ENCODE measurements at regions not wholly inside any gene's neighbourhood (a gene's known extent, or its start where the extent isn't known, plus 50 kb on each side); places are given as distances from the start of the nearest gene placed in this dataset.

DNA sequence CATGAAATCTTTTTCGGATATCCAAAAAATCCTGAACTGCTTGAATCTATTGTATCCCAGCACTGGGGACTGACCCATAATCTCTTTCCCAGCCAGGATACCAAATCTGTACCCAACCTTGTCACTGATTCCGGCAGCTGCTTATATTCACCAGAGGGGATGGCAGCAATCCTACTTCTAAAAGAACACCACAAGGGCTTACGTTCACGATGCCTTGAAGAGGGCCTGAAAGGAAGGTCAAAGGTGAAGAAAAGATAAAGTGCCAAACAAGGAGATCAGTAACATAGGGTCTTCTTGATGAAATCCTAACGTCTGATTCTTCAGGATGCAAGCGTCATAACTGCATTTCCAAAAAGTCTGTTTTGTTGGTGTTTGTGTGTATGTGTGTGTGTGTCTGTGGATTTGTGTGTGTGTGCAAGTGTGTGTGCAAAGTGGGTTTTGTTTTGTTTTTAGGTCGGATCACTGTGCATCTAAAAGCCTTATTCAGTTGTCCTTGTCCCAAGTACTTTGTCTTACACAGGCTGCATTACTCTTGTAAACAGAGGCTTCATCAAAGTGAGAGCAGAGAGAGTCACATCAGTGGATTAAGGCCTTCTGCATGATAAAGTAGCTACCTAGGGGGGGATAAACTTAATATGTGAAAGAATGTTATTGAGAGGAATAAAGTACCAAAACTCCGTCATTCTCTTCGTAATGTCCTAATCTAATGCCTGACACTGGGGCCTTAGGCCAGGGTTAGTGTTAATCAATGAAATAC lies 179.3 kb downstream of the BARHL2 start:
- POLR2A ChIA-PET = no interaction called here
- RAD21 ChIA-PET (ENCODE audit: low non-redundant PET in 1 of 2, low total read pairs in 2 of 2, uncharacterized antibody in 2 of 2, unreplicated experiment in 2 of 2) = no interaction called here
- intact Hi-C loops (cut with micrococcal nuclease) = no loop called here
- Histone ChIP-seq H3K9ac (ENCODE audit: low read length) (no peak overlapping the region), H2AFZ (ENCODE audit: low read depth, low read length, poor library complexity, severe bottlenecking) (no peak overlapping the region), H3K27me3 (ENCODE audit: insufficient read depth, low read length) (peaks cover 34% of the 10 kb centered on the region), H3K79me2 (ENCODE audit: insufficient read depth, low read length) (no peaks in the 10 kb centered on the region), H3K4me3 (replicated peaks in 1 of 2; ENCODE audit: low read depth in 1 of 2, low read length in 2 of 2) (no peak overlapping the region), H3K27ac (ENCODE audit: low read depth, low read length) (no peak overlapping the region), H3K36me3 (ENCODE audit: control insufficient read depth in 1 of 2, insufficient read depth in 2 of 2, low read length in 2 of 2) (no peaks in the 10 kb centered on the region), H3K9me2 (ENCODE audit: insufficient read depth) (no peaks in the 10 kb centered on the region), H3K4me1 (ENCODE audit: control insufficient read depth in 1 of 2, insufficient read depth in 2 of 2, low read length in 2 of 2) (no peaks in the 10 kb centered on the region), H3K4me2 (ENCODE audit: low read length) (no peak overlapping the region), H4K20me1 (ENCODE audit: insufficient read depth) (no peaks in the 10 kb centered on the region), H3K9me3 (ENCODE audit: control insufficient read depth in 1 of 2, insufficient read depth in 1 of 2, low read depth in 1 of 2, low read length in 2 of 2) (no peaks in the 10 kb centered on the region)
- CTCF ChIA-PET = no interaction called here
- no peak for ATAC-seq
- no peak for DNase-seq (ENCODE audit: low read depth, low spot score)
- no TSS peak for BruUV-seq (replicated peaks)
- TF ChIP-seq CBX3 (IDR thresholded peaks at IDR 0.05; ENCODE audit: low read depth) = no peak
- no peak for TF ChIP-seq ELF1 (IDR thresholded peaks at IDR 0.05; ENCODE audit: borderline replicate concordance, low read depth)
- no peak for TF ChIP-seq CEBPB (IDR thresholded peaks at IDR 0.05; ENCODE audit: low read depth)
- no peak for TF ChIP-seq TCF7L2 (IDR thresholded peaks at IDR 0.05; ENCODE audit: borderline replicate concordance, extremely low read depth, insufficient read depth, insufficient read length)
- TF ChIP-seq, protein P1, sequence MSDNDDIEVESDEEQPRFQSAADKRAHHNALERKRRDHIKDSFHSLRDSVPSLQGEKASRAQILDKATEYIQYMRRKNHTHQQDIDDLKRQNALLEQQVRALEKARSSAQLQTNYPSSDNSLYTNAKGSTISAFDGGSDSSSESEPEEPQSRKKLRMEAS (IDR thresholded peaks at IDR 0.05) = no peak

DNA sequence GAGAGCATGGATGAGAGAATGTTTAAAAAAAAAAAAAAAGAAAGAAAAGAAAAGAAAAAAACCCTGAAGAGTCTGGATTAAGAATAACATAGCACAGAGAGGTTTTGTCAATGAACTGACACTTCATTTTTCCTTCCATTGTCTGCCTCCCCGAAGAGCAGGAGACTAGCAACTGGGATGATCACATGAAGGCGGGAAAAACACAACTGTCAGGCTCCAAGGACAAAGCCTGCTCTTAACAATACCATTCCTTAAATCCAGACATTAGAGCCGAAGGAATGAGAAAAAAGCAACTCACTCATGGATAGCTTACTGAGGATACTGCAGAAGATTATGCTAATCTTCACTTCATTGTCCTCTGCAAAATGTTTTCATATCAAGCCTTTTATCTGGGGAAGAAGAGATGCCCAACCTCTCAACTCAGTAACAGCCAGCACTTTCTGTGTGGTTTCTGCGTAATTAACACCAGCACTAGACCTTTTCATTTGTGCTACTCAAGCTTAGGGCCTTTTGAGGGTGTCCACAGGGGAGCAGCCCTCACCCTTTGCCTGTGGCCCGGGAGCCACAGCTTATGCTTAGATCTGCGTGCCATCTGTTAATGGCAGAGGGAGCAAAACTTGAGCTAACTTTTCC lies 182.3 kb downstream of the BARHL2 start:
- no peaks in the 10 kb centered on the region for H3K4me1 ChIP-seq (ENCODE audit: control insufficient read depth in 1 of 2, insufficient read depth in 2 of 2, low read length in 2 of 2)
- no peak overlapping the region for H3K4me2 ChIP-seq (ENCODE audit: low read length)
- TF ChIP-seq SP1 (IDR thresholded peaks at IDR 0.05; ENCODE audit: low read depth) (no peak), FOSL1 (IDR thresholded peaks at IDR 0.05; ENCODE audit: low read depth) (no peak), CEBPB (IDR thresholded peaks at IDR 0.05; ENCODE audit: low read depth) (no peak), POLR2AphosphoS5 (IDR thresholded peaks at IDR 0.05; ENCODE audit: low read depth, low read length) (no peak), ELF1 (IDR thresholded peaks at IDR 0.05; ENCODE audit: borderline replicate concordance, low read depth) (no peak), RAD21 (IDR thresholded peaks at IDR 0.05; ENCODE audit: low read depth) (no peak), POLR2A (IDR thresholded peaks at IDR 0.05; ENCODE audit: borderline replicate concordance, extremely low read depth, insufficient read depth, insufficient read length) (no peak), SIN3A (IDR thresholded peaks at IDR 0.05; ENCODE audit: low read depth) (no peak), CBX3 (IDR thresholded peaks at IDR 0.05; ENCODE audit: low read depth) (no peak), ZNF274 (IDR thresholded peaks at IDR 0.05; ENCODE audit: low read depth, low read length) (no peak)
- TF ChIP-seq, protein P1 (IDR thresholded peaks at IDR 0.05) = no peak
- TF ChIP-seq, protein P2, sequence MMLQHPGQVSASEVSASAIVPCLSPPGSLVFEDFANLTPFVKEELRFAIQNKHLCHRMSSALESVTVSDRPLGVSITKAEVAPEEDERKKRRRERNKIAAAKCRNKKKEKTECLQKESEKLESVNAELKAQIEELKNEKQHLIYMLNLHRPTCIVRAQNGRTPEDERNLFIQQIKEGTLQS (IDR thresholded peaks at IDR 0.05) = no peak
- TF ChIP-seq, protein P3, sequence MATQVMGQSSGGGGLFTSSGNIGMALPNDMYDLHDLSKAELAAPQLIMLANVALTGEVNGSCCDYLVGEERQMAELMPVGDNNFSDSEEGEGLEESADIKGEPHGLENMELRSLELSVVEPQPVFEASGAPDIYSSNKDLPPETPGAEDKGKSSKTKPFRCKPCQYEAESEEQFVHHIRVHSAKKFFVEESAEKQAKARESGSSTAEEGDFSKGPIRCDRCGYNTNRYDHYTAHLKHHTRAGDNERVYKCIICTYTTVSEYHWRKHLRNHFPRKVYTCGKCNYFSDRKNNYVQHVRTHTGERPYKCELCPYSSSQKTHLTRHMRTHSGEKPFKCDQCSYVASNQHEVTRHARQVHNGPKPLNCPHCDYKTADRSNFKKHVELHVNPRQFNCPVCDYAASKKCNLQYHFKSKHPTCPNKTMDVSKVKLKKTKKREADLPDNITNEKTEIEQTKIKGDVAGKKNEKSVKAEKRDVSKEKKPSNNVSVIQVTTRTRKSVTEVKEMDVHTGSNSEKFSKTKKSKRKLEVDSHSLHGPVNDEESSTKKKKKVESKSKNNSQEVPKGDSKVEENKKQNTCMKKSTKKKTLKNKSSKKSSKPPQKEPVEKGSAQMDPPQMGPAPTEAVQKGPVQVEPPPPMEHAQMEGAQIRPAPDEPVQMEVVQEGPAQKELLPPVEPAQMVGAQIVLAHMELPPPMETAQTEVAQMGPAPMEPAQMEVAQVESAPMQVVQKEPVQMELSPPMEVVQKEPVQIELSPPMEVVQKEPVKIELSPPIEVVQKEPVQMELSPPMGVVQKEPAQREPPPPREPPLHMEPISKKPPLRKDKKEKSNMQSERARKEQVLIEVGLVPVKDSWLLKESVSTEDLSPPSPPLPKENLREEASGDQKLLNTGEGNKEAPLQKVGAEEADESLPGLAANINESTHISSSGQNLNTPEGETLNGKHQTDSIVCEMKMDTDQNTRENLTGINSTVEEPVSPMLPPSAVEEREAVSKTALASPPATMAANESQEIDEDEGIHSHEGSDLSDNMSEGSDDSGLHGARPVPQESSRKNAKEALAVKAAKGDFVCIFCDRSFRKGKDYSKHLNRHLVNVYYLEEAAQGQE (IDR thresholded peaks at IDR 0.05; ENCODE audit: low read depth) = no peak
- no peaks in the 10 kb centered on the region for H3K9me3 ChIP-seq (ENCODE audit: control insufficient read depth in 1 of 2, insufficient read depth in 1 of 2, low read depth in 1 of 2, low read length in 2 of 2)
- H3K27ac ChIP-seq (ENCODE audit: low read depth, low read length) = no peak overlapping the region
- no peak overlapping the region for H3K4me3 ChIP-seq (replicated peaks in 1 of 2; ENCODE audit: low read depth in 1 of 2, low read length in 2 of 2)
- no peaks in the 10 kb centered on the region for H4K20me1 ChIP-seq (ENCODE audit: insufficient read depth)
- no peak overlapping the region for H2AFZ ChIP-seq (ENCODE audit: low read depth, low read length, poor library complexity, severe bottlenecking)
- H3K79me2 ChIP-seq (ENCODE audit: insufficient read depth, low read length) = no peaks in the 10 kb centered on the region
- ChIA-PET RAD21 (ENCODE audit: low non-redundant PET in 1 of 2, low total read pairs in 2 of 2, uncharacterized antibody in 2 of 2, unreplicated experiment in 2 of 2) (no interaction called here), CTCF (no interaction called here), POLR2A (no interaction called here)
- peaks cover 41% of the 10 kb centered on the region for H3K27me3 ChIP-seq (ENCODE audit: insufficient read depth, low read length)
- no peaks in the 10 kb centered on the region for H3K9me2 ChIP-seq (ENCODE audit: insufficient read depth)
- no peaks in the 10 kb centered on the region for H3K36me3 ChIP-seq (ENCODE audit: control insufficient read depth in 1 of 2, insufficient read depth in 2 of 2, low read length in 2 of 2)
- BruUV-seq (replicated peaks) = no TSS peak
- DNase-seq (ENCODE audit: low read depth, low spot score) (no peak), ATAC-seq (no peak)
- H3K9ac ChIP-seq (ENCODE audit: low read length) = no peak overlapping the region
- intact Hi-C loops (cut with micrococcal nuclease) = no loop called here
